Stimulated activated CD4-positive, alpha-beta T cell treated with anti-CD3 and anti-CD28 coated beads, Interleukin-12 subunit alpha, Interleukin-12 subunit beta, amount 100 ng/mL, for 4 hours (primary cell): ENCODE measurements at regions not wholly inside any gene's neighbourhood (a gene's known extent, or its start where the extent isn't known, plus 50 kb on each side); places are given as distances from the start of the nearest gene placed in this dataset.
A peak's percentile ranks its signal among the peaks of the same experiment; 100 is the strongest.

Experiments
- DNase-seq: peaks from one replicate; pipeline ENCODE4 v3.0.0-alpha.2; 2020

DNA sequence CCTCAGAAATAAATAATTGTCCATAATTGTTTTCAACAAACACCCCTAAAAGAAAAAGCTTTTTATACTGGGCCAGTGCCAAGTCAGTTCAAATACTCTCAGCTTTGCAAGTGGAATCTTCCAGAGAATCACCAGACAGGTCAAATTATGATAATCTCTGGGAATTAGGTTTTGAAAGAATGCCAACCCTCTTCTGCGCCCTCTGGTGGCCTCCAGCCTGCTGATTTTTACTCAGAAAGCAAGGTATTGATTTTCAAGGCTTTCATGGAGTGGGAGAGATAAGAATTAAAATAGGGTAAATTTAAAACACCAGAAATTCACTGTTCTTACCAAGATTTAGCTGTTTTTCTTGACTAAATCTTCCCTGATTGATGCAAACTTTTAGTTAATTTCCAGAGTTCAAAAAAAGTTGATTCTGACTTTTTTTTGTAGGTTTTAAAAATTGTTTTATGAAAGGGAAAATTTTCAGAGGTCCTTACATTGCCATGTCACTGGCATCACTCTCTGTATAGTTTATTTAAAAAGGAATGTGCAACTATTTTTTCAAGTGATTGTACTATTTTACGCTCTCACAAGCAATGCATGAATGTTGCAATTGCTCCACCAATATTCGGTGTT is 282.9 kb upstream of the TNP1 start:
- DNase-seq = peak; percentile 4

DNA sequence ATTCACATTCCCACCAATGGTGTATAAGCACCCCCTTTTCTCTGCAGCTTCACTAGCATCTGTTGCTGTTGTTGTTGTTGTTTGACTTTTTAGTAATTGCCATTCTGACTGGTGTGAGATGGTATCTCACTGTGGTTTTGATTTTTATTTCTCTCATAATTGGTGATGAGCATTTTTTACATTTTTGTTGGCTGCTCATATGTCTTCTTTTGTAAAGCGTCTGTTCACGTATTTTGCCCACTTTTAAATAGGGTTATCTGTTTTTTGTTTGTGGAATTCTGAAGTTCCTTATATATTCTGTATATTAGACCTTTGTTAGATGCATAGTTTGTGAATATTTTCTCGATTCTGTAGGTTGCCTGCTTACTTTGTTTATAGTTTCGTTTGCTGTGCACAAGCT is 278.4 kb upstream of the TNP1 start:
- no peak for DNase-seq

DNA sequence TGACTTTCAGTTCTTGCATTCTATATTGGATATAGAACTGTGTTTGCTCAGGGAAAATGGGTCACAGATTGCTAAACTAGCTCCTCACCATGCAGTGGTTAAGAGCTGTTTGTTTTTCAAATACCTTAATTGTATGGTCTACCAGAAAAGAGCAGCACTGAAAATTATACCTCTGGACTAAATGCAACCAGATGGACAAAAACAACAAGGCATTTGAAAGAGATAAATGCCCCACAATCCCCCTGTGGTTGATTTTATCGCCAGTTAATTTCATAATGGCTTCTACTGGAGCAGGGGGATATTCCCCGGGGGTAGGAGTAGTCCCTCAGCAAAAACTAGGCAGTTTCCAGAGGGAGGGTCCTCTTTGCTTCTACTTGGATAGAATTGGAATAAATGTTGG is 267.9 kb upstream of the TNP1 start:
- DNase-seq = no peak

DNA sequence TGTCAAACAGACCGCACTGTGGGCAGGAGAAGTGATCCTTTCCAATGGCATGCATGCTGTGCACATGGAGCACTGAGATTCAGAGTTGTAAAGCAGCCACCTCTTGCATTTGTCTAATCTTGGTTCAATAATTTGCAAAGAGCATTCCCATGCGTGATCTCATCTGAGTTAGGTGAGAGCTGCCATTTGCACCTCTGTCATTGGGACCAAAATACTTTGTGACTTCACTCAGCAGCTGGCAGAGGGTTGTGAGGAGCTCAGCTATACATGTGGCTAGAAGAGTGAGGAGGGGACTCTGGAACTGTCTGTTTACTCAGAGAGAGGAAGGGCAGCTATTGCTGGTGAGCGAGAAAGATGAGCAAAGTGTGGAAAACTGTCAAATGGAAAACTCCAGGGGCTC is 265.1 kb upstream of the TNP1 start:
- DNase-seq = no peak

DNA sequence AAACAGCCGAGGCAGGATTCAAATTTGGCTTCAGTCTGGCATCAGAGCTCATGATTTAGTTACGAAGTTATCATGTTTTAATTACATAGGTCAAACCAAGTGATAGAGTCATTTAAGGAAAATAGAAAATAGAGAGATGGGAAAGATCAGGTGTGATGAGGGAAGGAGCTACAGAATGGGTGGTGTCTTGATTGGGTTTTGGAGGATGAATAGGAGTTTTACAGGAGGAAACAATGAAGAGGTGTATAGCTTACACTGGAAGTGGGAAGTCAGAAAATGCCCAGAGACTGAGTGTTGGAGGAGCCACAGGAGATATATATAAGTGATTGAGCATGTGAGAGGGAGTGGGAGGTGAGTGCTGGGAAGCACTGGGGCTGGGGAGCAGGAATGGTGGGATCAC is 264.2 kb upstream of the TNP1 start:
- no peak for DNase-seq

DNA sequence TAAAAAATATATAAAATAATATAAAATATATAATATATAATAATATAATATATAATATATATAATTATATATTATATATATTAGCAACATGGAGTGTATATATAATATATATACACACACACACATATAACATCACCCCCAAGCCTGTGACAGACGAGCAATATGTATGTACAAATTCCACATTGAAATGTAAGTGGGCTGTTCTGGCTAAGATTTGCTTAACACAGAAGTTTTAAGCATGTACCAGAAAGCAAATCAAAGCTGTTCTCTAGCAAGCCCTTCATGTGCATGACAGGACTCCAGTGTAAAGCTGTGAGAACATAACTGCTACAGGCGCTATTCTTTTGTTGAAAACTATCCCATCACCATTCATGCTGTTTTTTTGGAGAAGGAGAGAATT is 261.7 kb upstream of the TNP1 start:
- no peak for DNase-seq

DNA sequence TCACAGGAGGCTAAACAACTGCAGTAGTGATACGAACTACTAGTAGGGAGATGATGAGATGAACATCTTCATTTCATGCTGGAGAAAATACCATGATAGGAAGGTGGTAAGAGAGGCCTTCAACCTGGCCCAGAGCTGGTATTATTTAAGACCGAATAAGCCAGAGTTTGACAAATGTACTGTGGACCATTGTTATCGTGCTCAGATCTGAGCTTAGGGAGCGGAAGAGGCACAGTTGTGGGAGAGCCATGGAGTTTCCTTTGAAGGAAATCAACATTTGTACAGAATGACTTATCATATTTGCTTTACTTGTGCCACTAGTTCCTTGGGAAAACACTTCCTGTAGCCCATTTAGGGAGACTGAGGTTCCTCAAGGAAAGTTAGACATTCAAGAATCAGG is 260.6 kb upstream of the TNP1 start:
- DNase-seq = no peak

DNA sequence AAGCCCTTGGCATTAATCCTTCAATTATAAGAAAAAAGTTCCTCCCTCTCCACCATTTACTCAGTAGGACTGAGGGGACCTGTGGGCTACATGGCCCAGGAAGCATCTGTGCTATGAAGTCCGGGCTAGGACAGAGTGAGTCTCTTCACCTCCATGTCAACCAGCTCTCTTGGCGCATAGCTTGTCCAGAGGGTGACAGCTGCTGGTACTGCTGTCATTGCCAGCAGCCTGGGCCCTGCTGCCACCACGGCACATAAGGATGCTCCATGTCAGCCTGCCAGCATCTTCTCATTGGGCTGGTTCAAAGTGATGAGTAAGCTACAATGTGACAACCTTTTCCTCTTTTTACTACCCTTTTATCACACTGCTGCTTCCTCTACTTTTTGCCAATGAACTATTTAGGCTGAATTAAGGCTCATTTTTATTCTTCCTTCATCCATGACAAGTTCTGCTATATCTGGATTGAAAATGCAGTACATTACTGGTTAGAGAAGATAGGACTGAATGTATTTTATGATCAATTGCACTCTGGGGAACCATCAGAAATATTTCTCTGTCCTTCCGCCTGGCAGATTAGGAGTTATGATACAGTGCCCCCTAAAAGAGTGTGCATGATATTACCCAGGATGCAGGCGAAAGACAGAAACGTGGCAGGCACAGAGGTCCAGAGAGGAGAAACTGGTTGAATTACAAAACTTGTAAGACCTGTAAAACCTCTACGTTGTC is 258.9 kb upstream of the TNP1 start:
- no peak for DNase-seq

DNA sequence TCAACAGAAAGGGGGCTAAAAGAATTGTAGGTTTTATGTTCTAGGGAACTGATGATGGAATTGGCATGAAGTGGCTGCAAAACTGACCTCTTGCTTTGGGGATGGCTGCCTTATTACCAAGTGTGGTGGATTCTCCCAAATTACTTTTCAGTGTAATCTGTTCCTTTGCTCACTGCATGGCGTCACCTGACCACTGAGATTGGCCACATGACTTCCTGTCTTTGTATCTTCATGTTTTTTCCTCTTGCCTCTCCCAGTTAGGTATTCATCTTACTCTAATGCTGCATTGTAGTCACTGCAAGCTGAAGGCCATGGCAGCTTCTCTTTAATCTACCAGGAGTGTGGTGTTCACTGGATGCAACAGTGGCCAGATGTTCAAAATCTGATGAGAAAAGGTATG is 257.7 kb upstream of the TNP1 start:
- DNase-seq = no peak

DNA sequence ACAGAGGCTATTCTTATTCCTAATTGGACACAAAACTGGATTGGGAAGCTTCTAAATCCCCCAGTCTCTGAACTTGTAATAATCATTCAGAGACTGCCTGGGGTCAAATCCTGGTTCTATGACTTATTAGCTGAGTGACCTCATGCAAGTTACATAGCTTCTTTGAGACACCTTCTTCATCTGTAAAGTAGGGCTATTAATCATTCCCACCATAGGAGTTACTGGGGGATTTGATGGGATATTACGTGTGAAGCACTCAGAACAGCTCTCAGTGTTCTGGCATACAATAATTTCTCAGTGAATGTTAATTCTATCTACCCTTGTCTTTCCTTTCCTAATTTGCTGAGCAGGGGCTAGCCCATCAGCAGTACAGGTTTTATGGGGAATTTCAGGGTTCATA is 256.7 kb upstream of the TNP1 start:
- no peak for DNase-seq

DNA sequence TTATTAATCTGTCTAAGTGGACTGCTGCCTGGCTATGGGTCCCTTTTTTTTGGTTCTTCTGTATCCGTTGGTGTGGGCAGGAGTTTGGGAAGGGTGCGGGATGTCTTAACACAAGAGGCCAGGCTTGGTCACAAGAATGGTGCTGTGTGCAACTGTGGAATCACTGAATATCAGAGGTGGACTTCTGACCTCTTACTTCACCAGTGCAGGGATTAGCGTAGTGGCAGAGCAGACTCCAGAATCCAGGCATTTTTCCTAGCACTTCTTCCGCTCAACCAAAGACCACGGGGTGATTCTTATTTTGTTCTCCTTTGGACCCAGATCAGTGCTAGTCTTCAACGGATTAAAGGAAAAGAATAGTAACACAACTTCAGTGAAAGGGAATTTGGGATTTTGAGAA is 254.3 kb upstream of the TNP1 start:
- DNase-seq = no peak

DNA sequence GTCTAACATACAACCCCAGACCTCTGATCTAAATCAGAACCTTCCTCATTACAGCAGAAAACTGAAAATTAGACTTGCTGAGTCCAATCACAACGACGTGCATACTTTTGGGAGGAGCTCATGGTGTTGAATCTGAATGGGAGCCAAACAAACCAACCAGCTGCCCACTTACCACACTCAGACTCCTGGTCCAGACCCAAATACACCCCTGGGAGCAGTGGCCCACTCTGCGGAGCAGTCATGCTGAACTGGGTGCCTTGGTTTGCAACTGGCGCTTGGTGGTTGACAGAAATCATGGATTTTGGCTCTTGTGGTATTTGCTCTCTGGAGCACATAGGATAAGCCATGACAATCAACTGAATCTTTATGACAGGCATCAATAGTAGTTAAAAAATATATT is 253.6 kb upstream of the TNP1 start:
- no peak for DNase-seq

DNA sequence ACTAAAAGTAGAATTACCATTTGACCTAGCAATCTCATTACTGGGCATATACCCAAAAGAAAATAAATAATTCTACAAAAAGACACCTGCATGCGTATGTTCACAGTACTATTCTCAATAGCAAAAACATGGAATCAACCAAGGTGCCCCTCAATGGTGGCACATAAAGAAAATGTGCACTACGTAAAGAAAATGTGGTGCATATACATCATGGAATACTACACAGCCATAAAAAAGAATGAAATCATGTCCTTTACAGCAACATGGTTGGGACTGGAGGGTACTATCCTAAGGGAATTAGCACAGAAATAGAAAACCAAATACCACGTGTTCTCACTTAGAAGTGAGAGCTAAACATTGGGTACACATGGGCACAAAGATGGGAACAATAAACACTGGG is 250.7 kb upstream of the TNP1 start:
- no peak for DNase-seq

DNA sequence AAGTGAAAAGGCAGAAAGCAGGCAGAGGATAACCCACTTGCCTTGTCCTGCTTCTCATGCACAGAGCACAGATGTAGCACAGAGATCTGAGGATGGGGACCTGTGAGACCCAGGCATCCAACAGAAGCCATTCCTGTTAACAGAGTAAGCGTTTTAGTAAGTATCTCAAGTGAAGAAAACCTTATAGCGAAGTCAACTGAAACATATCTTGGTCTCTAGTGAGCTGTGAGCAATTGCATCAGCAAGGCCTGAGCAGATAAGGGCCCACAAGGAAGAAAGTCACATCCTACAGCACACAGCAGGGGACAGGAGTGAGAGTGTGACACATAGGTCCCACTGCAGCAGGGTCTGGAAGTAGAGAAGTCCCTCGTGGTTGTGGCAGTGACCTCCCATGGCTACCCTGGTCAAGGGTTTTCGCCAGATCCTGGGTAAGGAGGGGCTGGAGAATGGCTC is 248.7 kb upstream of the TNP1 start:
- DNase-seq = no peak

DNA sequence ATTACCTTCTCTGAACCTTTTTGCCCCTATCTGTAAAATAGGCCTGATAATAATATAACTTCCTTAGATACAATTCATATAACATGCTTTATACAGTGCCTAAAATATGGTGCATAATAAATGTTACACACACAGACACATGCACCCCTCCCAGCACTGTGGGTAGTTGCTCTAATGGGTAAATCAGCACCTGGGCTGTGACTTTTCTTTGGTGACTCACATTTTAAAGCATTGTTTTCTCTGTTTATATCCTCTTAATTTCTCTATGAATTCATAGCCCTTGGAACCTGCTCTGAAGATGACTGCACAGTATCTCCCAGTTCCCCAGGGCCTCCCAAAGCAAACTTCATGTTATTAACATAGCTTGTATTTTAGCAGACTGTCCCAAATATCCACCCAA is 248.2 kb upstream of the TNP1 start:
- DNase-seq = no peak

DNA sequence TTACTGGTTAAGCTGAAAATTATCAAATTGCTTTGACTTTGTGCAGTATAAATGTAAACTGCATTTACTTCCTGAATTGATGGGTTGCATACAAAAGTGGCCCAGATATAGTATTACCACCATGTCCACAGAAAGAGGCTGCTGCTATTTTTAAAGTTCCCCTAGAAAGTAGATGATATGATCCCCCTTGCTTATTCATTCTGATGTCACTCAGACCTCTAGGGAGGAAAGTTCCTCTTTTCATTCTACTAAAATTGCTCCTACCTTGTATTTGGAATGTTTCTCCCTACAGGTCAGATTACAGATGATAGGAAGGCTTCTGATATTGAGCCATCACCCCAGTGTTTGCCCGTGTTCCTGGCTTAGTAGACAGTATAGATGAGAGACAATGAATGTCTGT is 247.6 kb upstream of the TNP1 start:
- DNase-seq = no peak

DNA sequence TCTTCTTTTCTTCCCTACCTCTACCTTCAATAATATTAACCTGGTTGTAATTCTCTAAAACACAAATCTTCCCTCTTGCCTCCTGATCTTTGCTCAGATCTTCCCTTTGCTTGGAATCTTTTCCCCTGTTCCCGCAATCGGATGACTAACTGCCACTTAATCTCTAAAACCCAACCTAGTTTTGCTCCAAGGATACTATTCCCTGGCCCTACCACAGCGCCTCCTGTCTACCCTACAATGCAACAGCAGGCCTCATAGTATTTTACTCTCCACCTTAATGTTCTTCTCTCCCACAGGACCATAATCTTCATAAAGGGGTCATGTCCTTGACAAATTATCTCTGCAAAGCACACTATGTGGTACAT is 246.8 kb upstream of the TNP1 start:
- DNase-seq = no peak

DNA sequence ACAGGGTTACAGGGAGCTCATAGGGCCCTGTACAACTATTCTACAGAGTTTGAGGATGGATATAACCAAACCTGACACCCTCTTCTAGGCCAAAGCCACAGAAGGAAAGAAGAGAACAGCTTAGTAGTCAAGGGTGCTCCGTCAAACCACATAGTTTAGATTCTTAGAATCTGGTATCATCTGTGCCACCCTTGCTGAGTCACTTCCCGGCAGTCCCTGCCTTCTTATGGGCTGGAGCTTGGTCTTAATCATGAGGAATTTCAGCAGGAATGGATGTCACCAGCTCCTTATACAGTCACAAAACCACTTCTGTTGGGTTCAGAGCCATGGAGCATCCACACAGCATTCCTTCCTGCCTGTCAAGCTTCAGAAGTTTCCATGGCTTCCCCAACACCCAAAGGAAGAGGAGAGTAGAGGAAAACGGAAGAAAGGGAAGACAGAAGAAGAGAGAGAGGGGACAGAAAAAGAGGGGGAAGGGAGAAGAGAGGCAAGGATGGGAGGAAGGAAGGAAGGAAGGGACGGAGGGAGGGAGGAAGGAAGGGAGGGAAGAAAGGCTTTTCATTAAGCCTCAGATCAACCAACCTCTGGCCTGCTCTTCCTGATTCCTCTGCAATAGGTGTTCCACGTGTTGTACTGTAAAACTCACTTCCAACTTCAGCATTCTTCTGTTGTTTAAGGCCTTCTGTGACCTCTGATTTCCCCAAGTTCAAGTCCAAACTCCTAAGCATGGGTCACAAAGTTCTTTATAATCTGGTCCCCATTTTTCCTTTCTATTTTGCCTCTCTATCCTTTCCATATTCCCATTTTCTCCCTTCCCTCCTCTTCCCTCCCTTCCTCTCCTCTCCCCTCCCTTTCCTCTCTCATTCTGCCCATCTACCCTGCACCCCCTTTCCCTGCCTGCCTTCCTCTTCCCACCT is 246.1 kb upstream of the TNP1 start:
- no peak for DNase-seq

DNA sequence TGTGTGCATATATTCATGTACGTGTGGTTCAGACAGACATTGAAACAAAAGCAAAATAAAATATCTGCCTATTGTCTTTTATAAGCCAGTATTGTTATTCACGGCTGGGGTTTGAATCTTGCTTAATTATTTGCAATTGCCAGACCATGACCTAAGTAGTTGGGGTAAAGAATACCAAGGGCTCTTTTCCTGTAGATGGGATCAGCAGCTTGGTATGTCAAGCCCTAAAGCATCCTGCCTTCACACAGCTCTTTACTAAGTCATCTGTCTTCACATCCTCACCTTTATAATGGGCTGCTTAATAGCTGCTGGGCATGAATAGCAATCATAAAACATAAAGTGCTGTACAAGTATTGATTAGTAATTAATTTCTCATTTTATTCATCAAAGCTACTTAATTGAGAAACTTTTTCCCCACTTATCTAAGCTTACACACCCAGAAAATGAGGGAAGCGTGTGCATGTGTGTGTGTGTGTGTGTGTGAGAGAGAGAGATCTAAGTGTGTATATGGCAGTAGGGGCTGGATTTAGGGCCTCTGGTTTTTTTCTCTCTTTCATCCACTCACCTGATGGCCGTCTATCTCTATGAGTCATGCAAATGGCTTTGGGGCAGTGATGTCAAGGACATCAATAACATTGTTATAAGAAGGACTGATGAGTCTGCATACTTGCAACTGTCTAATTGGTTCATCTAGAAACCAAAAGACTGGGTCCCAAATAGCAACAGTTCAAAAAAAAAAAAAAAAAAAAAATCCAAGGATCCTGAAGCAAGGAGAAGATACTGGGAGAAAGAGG is 244.1 kb upstream of the TNP1 start:
- DNase-seq = no peak

DNA sequence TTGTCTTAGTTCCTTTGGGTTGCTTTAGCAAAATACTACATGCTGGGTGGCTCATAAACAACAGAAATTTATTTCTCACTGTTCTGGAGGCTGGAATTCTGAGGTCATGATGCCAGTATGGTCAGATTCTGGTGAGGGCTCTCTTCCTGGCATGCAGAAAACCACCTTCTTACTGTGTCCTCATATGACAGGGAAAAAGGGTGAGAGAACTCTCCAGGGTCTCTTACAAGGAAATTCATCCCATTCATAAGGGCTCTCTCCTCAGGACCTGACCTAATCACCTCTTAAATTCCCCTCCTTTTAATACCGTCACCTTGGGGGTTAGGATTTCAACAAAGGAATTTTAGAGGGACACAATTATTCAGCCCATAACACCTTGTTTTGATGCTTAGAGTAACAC is 243.1 kb upstream of the TNP1 start:
- no peak for DNase-seq

DNA sequence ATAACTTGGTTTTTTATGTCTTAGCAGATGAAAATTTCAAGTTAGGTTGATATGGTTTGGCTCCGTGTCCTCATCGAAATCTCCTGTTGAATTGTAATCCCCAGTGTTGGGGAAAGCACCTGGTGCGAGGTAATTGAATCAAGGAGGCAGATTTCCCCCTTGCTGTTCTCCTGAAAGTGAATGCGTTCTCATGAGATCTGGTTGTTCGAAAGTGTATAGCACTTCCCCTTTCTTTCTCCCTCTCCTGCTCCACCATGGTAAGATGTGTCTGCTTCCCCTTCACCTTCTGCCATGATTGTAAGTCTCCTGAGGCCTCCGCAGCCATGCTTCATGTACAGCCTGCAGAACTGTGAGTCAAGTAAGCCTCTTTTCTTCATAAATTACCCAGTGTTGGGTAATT is 242.1 kb upstream of the TNP1 start:
- DNase-seq = no peak

DNA sequence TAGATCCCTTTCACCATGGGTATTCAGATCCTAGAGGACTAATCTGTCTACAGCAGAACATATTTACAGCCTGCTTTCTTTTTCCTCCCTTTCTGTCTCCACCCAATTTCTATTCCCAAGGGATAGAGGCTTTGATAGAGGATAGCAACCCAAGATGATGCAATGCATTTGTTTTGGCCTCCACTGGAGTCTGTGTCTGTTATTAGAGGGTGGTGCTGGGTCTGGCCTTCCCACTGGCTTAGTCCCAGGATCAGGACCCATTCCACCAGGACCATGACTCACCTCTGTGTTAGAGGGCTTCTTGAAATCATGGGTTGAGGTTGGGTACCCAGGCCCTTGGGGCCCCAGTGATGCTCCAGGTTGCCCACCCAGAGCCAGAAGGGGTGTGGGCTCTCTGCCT is 239.7 kb upstream of the TNP1 start:
- no peak for DNase-seq

DNA sequence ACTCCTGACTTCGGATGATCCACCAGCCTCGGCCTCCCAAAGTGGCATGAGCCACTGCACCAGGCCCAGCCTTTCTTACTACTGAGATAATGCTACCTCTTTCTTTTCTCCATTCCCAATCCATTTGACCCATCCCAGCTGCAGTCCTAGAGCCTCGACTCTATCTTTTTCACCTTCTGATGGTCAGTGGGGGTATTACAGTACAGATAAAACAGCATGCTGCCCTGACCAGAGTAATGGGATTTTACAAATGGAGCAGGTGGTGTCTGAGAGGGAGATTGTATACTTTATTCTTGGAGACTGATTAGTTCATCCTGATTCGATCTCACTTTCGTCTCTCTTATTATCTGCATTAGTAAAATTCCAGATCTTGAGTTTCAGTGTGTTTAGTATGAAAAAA is 238.6 kb upstream of the TNP1 start:
- DNase-seq = no peak
